ENCODE measurements at regions not wholly inside any gene's neighbourhood (a gene's known extent, or its start where the extent isn't known, plus 50 kb on each side); places are given as distances from the start of the nearest gene placed in this dataset.
"Not testable (repeated sequence)": the region's sequence is repeated elsewhere in the genome, so short reads cannot be mapped to it uniquely, and the experiment has no call there.

GRCh38 chr5:106106384-106106783 lies 1564.4 kb downstream of the EFNA5 start:
- DNase-seq (ENCODE audit: low spot score), result no peak

DNA sequence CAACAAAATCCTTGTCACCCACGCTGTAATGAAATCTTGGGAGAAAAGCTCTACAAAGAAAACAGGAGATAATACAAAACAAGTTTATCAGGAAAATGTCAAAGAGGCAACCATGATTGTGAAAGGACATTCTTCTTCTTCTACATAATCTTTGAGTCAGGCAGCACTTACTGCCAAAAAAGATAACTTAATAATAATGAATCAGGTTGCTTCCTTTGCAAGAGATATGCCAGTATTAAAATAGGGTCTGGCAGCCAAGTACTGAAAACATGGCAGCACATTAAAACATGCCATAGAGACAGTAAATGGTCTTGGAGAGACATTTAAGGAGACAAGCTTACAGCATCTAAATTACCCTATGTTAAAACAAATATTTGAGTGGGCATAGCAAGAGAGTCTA lies 1573.4 kb downstream of the EFNA5 start:
- no peak for DNase-seq (ENCODE audit: low spot score)

GRCh38 chr5:106094839-106095238 lies 1575.9 kb downstream of the EFNA5 start:
- DNase-seq (ENCODE audit: low spot score), result no peak

- no peak for DNase-seq (ENCODE audit: low spot score)
Observed at GRCh38 chr5:106094204-106094607, 1576.5 kb downstream of the EFNA5 start.

DNA sequence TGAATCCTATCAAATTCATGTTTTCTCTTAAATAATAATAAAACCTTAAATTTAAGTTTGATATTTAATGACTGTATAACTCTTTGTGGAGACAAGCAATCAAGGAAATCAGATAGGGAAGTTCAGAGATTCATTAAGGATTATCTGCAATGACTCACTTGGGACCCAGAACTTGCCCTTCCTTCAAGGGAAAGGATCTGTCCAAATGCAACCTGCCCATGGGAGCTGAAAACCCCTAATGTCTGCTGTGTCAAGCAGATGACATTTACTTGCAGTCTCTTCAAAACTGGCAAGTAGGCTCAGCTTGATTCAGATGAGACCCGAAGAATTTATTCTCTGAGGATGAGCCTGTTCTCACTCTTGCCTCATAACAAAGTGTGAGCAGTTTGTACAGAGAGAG lies 1577.6 kb downstream of the EFNA5 start:
- no peak for DNase-seq (ENCODE audit: low spot score)

- DNase-seq (ENCODE audit: low spot score), result no peak
Observed at GRCh38 chr5:106092455-106092854, 1578.3 kb downstream of the EFNA5 start.

DNA sequence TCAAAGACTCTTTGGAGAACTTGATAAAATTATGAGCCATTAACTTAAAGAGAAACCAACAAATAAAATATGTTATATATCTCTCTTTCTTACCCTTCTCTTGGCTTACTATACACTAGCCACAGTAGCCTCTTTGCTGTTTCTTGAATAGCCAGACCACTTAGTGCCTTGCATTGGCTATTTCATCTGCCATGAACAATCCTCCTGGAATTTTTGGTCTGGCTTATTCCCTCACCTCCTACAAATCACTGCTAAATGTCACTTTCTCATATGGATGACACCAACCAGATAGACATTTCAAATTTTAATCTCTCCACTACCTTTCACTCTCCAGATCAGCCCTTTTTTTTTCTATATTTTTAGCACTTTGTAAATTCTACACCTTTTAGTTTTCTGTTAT lies 1581.7 kb downstream of the EFNA5 start:
- no peak for DNase-seq (ENCODE audit: low spot score)

DNA sequence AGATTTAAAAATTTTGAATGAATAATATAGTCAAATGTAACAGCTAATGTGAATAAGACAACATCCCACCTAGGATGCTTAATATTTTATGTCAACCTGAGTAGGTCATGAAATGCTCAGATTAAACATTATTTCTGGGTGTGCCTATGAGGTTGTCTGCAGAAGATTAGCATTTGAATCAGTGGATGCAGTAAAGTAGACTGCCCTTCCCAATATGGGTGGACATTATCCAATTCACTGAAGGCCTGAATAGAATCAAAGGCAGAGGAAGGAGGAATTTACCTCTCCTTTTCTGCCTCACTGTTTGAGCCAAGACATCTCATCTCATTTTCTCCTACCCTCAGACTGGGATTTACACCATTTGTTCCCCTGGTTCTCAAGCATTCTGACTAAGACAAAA lies 1582.3 kb downstream of the EFNA5 start:
- no peak for DNase-seq (ENCODE audit: low spot score)

GRCh38 chr5:106086352-106086751 lies 1584.4 kb downstream of the EFNA5 start:
- no peak for DNase-seq (ENCODE audit: low spot score)

DNA sequence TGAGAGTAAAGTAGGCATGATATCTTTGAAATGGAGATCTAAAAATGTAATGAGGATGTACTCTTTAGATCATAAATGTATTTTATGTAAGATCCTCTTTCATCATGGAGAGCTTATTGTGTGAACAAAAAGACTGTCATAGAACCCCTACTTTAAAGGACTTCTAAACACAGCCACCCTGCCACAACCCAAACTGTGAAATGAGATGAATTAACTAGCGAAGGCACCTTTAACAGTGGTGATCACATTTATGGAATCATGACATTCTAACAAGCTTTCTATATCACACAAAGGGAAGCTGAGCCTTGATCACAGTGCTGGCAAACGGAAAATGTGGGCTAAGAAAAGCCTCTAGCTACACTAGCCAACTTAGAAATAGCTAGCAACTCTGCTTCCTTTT lies 1585.2 kb downstream of the EFNA5 start:
- no peak for DNase-seq (ENCODE audit: low spot score)

GRCh38 chr5:106085136-106085535 lies 1585.6 kb downstream of the EFNA5 start:
- DNase-seq (ENCODE audit: low spot score), result no peak

- no peak for DNase-seq (ENCODE audit: low spot score)
Observed at GRCh38 chr5:106080535-106080934, 1590.2 kb downstream of the EFNA5 start.

- DNase-seq (ENCODE audit: low spot score), result no peak
Observed at GRCh38 chr5:106076655-106077054, 1594.1 kb downstream of the EFNA5 start.

DNA sequence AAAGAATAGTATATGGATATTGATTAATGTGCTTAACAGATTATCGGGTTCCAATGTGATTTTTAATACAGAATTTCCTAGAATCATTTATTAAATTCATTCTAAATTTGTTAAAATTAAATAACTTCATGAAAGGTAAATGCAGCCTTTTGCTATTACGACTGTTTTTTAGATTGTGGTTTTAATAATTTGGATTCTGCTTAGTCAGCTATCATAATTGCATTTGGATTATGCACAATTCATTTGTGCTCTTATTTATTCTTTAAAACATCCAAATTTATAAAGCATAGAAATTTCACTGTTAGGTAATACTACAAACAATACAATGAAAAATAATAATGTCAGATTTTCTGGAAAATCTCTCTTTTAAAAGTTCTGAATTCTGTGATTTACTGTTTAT lies 1598.5 kb downstream of the EFNA5 start:
- no peak for DNase-seq (ENCODE audit: low spot score)

GRCh38 chr5:106047341-106047740 lies 1623.4 kb downstream of the EFNA5 start:
- DNase-seq (ENCODE audit: low spot score), result no peak

GRCh38 chr5:106032069-106032468 lies 1638.7 kb downstream of the EFNA5 start:
- not testable (repeated sequence) for DNase-seq (ENCODE audit: low spot score)

DNA sequence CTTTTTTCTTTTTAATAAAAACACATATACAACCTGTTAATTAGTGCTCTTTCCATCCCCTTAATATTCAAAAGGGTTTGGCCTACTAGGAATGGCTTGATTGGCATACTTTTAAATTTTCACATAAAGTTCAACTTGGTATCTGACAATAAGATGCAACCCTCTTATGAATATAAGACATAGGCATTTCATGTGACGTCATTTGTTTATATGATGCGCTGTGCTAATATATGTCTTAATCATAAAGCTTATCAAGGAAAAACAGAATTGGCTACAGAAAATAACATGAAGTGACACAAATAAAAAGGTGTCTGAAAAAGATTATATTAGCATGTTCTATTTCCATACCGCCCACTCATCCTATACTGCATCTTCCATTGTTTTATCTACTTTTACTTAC lies 1642.4 kb downstream of the EFNA5 start:
- no peak for DNase-seq (ENCODE audit: low spot score)

DNA sequence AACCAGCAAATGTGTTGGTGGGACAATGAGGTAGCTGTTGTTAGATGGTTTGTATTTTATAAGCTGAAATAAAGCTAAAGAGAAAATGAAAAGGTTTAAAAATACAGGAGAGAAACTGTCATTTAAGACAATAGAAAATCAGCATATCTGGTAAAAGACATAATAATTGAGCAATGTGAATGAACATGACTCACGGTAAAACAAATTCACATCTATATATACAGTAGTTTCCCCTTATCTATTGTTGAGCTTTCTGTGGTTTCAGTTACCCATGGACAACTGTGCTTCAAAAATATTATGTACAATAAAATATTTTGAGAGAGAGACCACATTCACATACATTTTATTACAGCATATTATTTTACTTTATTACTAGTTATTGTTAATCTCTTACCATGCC lies 1649.8 kb downstream of the EFNA5 start:
- no peak for DNase-seq (ENCODE audit: low spot score)

DNA sequence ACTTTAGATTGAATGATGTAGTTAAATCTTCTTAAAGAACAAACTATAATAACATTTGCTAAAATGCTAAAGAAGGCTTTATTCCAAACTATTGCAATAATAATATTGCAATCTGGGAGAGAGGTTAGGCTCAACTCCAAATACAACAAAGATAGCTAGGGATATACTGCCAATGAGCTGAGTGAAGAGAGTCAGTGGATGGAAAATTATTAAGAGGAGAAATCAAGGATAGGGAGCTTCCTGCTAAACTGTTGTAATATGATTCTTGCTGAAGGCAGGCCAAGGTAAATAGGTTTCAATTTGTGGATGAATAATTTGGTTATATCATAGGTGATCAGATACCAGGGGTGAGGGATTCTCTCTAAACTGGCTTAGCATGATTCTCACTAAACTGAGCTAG lies 1651.5 kb downstream of the EFNA5 start:
- no peak for DNase-seq (ENCODE audit: low spot score)

GRCh38 chr5:106017243-106017857 lies 1653.4 kb downstream of the EFNA5 start:
- DNase-seq (ENCODE audit: low spot score), result no peak

DNA sequence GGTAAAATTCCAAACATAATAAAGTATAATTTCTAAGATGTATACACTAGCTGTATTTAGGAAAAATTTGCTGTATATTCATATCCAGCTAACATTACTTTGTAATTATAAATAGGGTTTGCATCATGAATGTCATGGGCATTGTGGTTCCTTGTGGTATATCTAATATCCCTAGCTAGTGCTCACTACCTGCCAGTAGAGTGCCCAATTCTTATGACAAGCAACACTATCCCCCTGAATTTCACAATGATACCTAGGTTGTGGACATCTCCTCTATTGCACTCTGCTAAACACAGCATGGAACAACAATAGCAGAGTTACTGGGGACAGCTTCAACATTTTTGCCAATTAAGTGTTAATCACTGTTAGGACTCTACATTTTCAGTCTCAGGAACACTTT lies 1656.5 kb downstream of the EFNA5 start:
- DNase-seq (ENCODE audit: low spot score), result no peak

- DNase-seq (ENCODE audit: low spot score), result no peak
Observed at GRCh38 chr5:106006242-106006641, 1664.5 kb downstream of the EFNA5 start.

GRCh38 chr5:105998991-105999390 lies 1671.7 kb downstream of the EFNA5 start:
- not testable (repeated sequence) for DNase-seq (ENCODE audit: low spot score)

DNA sequence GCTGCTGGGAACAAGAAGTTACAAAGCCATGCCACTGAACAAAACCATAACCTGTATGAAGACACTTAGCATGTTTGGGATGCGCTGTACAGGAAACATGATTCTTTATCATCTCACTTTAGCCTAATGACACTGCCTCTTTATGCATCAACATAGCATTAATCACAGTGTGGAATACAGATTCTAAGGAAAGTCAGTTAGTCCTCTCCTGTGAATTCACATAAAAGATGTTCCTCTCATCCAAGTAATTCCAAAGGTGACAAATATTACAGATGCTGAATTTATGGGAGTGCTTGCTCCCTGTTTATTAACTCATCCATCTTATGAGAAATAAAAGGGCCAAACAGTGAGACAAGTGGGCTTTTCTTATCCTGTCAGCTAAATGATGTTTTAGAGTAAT lies 1677.7 kb downstream of the EFNA5 start:
- no peak for DNase-seq (ENCODE audit: low spot score)

DNA sequence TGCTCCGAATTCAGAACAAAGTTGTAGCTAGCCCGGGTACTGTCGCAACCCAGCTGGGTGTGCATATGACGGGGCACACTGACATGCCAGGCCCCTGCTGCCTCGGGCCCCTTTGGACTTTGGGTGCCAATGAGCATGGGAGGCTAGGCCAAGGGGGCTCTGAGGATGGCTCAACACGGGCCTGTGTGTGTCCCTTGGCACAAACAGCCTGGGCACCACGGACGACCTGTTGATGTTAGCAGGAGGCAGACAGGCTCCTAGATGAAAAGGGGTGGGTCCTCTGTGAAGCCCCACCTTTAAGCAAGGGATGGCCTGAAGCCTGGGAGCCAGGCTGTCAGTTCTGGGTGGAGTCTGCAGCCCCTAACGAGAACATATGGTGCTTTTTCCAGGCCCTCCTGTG lies 1688.2 kb downstream of the EFNA5 start:
- no peak for DNase-seq (ENCODE audit: low spot score)

Data from hematopoietic multipotent progenitor cell treated with erythropoietin and hydrocortisone succinate and interleukin-3 and kit ligand, for 17 days (in vitro differentiated cells).